Neural cell (in vitro differentiated cells): ENCODE measurements at regions not wholly inside any gene's neighbourhood (a gene's known extent, or its start where the extent isn't known, plus 50 kb on each side); places are given as distances from the start of the nearest gene placed in this dataset.

Source experiments
- CTCF ChIP-seq: fragments of 450-650 bp; IDR thresholded peaks from 2 replicates; pipeline ENCODE4 v1.5.1; 2014; ENCODE audit warnings: antibody characterized with exemption, mild to moderate bottlenecking, moderate library complexity; ENCODE audit not compliant: poor library complexity, severe bottlenecking
- EP300 ChIP-seq: fragments of 450-650 bp; conservative IDR thresholded peaks from 2 replicates; pipeline ENCODE4 v1.6.1; 2014; ENCODE audit warnings: antibody characterized with exemption, mild to moderate bottlenecking, moderate library complexity; ENCODE audit not compliant: poor library complexity, severe bottlenecking
- EZH2 ChIP-seq: fragments of 200-600, 300-800 bp; shearing (Covaris generic), sonication (generic); IDR thresholded peaks from 2 replicates; pipeline ENCODE4 v1.6.1; 2014; ENCODE audit warnings: antibody characterized with exemption, low read length, borderline replicate concordance, mild to moderate bottlenecking; ENCODE audit not compliant: insufficient read depth, poor library complexity, severe bottlenecking
- REST ChIP-seq: IDR thresholded peaks from 2 replicates; pipeline ENCODE4 v1.6.1; 2012; ENCODE audit warnings: borderline replicate concordance
- SMC3 ChIP-seq: fragments of 450-650 bp; conservative IDR thresholded peaks from 2 replicates; pipeline ENCODE4 v1.6.1; 2014; ENCODE audit warnings: antibody characterized with exemption, mild to moderate bottlenecking, moderate library complexity; ENCODE audit not compliant: poor library complexity
- TAF1 ChIP-seq: IDR thresholded peaks from 2 replicates; pipeline ENCODE4 v1.6.1; 2012; ENCODE audit warnings: low read depth

GRCh38 chr4:27304751-27305150, 444.1 kb downstream of the STIM2 start:
- no peak for TF ChIP-seq EZH2
- TF ChIP-seq CTCF, result no peak
- no peak for TF ChIP-seq REST
- TF ChIP-seq TAF1, result no peak
- no peak for TF ChIP-seq EP300
- no peak for TF ChIP-seq SMC3
